ENCODE measurements at regions not wholly inside any gene's neighbourhood (a gene's known extent, or its start where the extent isn't known, plus 50 kb on each side); places are given as distances from the start of the nearest gene placed in this dataset.
A peak's percentile ranks its signal among the peaks of the same experiment; 100 is the strongest.
"Not testable (repeated sequence)": the region's sequence is repeated elsewhere in the genome, so short reads cannot be mapped to it uniquely, and the experiment has no call there.

DNA sequence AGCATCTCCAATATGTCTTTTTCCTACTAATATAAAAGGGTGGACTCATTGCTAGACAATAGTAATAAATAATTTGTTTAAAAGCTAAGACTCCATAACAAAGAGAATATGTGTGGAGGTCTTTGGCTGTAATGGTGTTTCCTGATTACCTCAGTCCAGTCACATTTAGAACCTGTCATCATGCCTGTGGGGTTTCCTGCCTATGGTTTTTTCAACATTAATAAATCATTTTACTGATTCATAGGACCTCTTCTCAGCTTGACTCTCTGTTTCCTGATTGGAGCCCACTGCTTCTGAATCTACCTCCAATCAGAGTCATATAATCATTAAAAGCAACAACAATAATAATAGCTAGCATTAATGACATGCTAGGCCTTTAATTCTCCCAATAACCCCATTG is 52.4 kb upstream of the GNAI1 start:
- DNase-seq (ENCODE audit: low read depth in 4 of 4, low spot score in 3 of 4): no peak

DNA sequence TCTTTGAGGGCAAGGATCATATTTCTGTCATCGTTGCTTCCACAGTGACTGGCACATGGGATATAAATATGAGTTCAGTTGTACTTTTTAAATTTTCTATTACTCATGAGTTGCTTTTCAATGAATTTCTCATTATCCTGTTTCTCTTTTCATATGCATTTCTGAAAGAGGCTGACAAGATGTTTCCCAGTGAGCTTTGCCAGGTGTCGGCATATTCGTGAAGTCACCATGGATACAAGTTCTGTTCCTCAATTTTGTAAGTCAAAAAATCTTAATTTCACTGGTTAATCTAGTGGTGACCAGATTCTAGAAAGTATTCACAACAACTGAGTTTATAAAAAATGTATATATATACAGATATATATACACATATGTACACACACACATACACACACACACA is 55.7 kb upstream of the GNAI1 start:
- no peak for DNase-seq (ENCODE audit: low read depth in 4 of 4, low spot score in 3 of 4)

DNA sequence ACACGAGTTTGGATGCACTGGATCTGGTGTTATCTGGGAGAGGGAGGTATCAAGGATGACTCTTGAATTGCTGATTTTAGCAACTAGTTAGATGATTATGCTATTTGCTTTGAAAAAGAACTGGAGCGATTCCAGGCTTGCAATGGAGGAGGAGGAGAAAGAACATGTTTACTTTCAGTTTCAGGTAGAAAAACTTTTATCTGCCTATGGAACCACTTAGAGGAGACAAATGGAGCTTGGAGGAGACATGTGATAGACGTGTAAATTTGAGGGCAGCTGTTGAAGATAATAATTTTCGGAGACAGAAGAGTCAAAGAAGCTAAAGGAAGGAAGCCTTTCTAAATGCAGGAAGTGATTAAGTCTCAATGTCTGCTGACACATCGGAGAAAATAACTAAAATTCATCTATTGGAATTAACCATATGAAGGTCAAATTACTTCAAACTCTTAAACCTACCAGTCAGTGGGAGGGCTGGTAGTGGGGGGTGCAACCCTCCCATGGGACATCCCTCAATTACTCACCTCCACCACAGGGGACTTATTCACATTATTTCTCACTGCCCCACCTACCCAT is 56.4 kb upstream of the GNAI1 start:
- no peak for DNase-seq (ENCODE audit: low read depth in 4 of 4, low spot score in 3 of 4)

DNA sequence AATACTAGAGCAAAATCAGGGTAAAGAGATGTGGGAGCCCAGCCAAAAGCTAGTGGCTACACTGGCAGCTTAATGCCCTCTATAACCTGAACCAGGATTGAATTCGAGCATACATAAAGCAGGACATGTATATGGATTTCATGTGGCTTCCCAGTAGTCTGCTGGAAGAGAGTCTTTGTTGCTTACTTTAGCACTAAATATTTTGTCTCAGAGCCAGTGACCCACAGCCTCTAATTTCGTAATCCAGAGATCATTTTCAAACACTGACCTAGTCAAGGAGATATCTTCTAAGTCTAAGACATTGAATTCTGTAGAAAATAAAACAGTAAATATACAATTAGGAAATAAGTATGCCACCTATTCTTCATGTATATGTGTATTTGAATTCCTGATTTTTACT is 64.2 kb upstream of the GNAI1 start:
- DNase-seq (ENCODE audit: low read depth in 4 of 4, low spot score in 3 of 4): no peak

DNA sequence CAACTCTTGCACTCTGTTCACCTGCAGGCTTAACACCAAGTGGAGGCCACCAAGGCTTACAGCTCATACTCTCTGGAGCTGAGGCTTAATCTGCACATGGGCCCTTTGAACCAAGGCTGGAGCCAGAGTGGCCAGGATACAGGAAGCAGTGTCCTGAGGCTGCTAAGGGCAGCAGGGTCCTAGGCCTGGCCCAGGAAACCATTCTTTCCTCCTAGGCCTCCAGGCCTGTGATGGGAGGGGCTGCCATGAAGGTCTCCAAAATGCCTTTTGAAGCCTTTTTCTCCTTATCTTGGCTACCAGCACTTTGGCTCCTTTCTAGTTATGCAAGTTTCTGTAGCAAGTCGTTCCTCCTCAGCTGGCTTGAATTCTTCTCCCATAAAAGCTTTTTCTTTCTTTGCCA is 68.0 kb upstream of the GNAI1 start:
- DNase-seq (ENCODE audit: low read depth in 4 of 4, low spot score in 3 of 4): no peak

DNA sequence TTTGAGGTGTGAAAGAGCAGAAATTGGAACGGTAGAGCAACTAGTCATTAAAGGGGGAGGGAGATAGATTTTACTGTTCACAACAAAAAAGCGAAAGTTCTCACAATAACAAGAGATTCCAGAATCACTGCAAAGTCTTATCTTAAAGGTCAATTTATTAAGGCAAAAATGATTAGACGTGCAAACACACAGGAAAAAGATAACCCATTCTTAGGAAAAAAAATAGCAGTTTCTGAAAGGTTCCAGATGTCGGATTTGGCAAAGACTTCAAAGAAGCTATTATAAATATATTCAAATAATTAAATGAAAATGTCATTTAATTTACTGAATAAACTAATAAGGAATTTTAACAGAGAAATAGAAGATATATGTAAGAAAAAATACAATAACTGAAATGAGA is 70.8 kb upstream of the GNAI1 start:
- no peak for DNase-seq (ENCODE audit: low read depth in 4 of 4, low spot score in 3 of 4)

DNA sequence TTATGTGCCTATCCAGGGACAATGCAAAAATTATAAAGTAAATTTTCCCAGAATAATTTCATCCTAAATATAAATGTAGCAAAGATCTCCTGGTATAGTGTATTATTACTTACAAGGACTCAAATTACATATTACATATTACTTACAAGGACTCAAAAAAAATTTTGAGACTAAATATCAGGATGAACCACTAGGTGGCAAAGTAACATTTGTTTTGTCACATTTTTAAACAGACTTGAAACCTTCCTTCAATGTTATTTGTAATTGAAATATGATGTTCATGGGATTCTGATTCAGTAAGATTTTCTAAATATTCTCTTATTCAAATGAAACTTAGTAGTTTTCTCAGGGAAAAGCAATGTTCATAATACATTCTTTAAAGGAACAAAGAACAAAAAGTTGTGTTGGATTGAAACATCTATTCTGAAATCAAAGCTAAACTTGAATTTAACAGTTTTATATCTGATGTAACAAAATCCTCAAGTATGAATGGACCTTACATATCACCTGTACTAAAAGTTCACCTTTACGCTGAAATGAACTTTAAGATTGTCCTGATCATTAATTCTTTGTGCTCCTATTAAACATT is 74.3 kb upstream of the GNAI1 start:
- DNase-seq (ENCODE audit: low read depth in 4 of 4, low spot score in 3 of 4): peak; percentile 27 to 42 (median 35)

DNA sequence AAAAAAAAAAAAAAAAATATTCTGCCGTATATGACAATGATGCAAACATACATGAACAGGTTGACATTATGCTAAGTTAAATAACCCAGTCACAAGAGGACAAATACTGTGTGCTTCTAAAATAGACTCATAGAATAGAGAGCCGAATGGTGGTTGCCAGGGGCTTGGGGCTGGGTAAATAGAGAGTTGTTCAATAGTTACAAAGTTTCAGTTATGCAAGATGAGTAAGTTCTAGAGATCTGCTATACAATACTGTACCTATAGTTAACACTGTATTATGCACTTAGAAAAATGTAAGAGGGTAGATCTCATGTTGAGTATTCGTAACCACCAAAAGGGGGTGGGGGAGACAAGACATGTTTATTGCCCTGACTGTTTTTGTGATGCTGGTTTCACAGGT is 77.1 kb upstream of the GNAI1 start:
- DNase-seq (ENCODE audit: low read depth in 4 of 4, low spot score in 3 of 4): no peak

DNA sequence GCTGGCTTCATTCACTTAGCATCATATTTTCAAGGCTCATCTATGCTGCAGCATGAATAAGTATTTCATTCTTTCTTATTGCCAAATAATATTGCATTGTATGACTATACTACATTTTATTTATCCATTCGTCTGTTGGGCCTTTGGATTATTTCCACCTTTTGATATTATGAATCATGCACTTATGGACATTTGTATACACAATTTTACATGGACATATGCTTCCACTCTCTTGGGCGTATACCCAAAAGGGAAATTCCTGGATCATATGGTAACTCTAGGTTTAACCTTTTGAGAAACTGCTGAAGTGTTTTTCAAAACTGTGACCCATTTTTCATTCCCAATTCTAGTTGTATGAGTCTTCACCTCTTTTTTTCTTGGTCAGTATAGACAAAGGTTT is 80.3 kb upstream of the GNAI1 start:
- no peak for DNase-seq (ENCODE audit: low read depth in 4 of 4, low spot score in 3 of 4)

DNA sequence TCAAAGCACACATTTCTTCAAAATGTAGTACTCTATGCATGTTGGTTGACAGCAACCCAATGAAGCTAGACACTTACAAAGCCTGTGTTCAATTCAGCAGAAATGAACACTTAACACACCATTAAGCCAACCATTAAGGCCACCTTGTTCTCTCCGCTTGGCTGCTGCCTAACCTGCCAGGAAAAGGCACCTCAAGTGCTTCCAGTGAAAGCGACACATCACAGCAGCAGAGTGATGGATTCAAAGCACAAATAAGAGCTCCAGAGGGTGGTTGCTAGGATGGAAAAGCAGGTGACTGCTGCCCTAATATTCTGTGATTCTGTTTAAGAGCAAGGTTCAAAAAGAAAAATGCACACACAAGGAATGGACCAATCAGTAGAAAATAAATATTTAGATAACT is 81.5 kb upstream of the GNAI1 start:
- peak in 1 of 4 donors; percentile 14 for DNase-seq (ENCODE audit: low read depth in 4 of 4, low spot score in 3 of 4)

DNA sequence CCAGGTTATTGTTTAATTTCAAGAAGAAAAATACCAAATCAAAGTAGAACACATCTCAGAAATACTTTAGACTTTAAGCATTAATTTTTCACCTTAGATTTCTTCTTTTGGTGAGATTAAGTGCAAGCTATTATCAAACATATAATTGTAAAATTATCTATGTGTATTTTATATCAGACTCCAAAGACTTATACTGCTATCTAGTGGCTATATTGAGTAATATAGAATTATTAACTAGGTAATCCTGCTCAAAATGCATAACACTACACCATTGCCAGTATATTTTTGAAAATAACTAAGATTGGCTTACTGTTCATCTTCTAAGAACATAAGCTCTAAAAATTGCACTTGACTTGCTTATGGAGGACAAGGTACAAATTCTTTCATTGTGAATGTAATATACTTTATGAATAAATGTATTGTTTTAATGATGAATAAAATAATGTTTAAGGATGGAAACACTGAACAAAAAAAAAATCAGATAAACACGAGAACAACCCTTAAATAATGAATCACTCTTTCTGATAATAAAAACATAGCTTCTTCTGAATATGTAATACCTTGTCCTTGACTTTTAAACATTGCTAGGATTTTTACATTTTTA is 86.7 kb upstream of the GNAI1 start:
- DNase-seq (ENCODE audit: low read depth in 4 of 4, low spot score in 3 of 4): no peak

DNA sequence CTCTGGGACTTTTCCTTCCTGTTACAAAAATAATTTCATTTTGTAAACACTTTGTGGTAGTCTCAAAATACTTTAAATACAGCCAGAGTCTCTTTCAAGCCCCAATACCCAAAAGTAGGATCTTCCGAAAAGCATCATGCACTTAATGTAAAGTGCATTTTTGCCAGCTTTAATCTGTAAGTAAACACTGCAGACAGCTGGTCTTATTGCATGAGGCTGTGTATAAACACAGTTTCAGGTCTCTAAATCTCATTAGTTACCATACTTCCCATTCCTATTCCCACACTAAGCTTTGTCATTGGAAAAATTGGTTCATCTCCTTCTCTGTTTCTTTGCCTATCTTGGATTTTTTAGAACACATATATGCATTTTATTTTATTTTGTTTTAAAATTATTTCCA is 87.6 kb upstream of the GNAI1 start:
- no peak for DNase-seq (ENCODE audit: low read depth in 4 of 4, low spot score in 3 of 4)

DNA sequence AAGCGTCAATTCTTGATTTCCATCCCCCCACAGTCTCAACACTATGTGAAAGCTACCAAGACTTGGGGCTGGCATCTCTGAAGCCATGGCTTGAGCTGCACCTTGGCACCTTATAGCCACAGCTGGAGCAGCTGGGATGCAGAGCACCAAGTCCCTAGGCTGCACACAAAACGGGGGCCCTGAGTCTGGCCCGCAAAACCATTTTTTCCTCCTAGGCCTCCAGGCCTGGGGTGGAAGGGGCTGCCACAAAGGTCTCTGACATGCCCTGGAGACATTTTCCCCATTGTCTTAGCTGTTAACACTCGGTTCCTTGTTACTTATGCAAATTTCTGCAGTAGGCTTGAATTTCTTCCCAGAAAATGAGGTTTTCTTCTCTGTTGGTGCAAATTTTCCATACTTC is 89.8 kb upstream of the GNAI1 start:
- no peak for DNase-seq (ENCODE audit: low read depth in 4 of 4, low spot score in 3 of 4)

DNA sequence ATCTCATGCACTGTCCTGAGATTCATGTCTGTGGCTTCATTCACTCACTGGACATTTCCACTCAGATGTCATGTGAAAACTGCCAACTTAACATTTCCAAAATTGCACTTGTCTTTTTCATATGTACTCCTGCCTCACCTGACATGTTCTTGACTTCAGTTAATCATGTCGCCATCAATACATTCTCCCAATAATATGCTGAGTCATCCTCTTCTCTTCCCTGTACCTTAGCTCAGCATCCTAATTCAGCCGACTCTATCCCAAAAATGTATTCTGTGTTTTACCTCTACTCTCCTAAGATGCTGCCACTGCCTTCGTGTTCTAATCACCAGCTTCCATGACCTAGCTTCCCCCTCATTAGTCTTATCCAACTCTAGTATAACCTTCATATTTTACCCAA is 93.9 kb upstream of the GNAI1 start:
- no peak for DNase-seq (ENCODE audit: low read depth in 4 of 4, low spot score in 3 of 4)

DNA sequence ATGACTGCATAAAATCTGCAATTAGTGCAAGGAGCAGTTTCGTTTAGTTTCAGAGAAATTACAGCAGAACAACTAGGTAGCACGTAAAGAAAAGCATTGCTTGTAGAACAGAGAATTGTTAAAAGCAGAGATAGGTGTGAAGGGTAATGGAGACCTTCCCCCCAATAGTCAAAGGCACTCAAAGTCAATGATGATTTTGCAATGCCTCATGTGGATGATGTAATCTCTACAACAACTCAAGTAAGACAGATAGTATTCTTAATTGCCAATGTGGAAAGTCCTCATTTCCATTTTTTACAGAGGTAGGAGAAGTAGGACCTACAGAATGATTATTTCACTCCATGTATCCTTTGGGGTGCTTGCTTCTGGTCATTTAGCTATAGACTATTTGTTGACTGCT is 94.3 kb upstream of the GNAI1 start:
- no peak for DNase-seq (ENCODE audit: low read depth in 4 of 4, low spot score in 3 of 4)

DNA sequence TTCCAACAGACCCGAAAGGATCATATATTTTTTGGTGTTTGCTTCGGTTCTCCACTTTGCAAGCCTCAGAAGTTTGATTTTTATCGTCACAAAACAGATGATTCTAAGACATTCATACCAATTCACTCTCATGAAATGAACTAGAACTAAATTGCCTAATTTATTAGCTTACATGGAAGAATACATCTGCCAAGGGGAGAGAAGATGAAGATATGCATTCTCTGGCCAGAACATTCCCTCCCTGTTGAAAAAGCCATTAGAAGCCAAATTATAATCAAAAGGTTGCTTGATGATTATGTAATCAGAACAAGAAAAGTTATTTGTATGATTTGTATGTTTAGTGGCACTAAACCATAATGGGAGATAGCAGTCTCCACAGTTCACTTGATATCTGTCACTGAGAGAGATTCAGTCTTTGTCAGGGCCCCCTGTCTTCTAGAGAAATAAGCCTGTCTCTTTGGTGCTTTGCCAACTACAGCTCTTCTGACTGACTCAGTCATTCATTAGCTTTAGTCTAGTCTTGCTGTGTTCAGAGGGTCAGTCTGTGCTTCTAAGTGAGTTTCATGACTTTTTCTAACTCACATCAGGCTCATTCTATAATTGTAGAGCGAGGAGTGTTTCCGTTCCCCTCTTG is 95.3 kb upstream of the GNAI1 start:
- DNase-seq (ENCODE audit: low read depth in 4 of 4, low spot score in 3 of 4): no peak

DNA sequence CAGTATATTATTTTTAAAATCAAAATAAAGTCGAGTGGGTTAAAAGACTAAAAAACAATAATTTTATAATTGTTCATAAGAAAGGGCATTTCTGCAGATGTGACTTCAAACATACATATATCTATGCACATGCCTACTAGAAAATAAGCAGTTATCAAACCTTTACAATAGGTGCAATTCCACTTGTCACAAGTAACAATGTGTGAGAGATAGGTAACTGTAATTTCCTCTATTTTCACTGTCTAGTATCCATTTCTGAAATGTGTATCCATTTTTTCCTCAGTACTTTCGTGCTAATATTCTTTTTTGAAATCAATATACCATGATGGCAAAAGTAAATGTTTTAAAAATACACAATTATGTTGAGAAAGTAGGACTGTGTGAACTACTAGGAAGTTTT is 96.9 kb upstream of the GNAI1 start:
- DNase-seq (ENCODE audit: low read depth in 4 of 4, low spot score in 3 of 4): no peak

DNA sequence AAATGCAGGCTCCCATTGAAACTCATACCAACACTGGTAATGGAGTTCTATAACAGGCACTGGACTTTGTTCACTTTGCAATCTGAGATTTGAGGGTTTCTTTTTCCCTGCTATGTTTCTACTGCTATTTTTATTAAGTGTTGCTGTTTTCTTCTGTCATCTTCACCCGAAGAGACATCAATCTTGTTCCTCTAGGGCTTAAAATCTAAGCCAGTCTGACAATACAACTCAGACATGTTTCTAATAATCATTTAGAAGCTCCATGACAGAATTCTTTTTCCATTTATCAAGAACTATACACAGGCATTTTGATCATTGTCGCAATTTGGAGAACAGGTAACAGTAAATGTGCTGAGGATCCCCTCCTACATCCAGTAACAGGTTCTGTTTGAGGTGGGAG is 98.5 kb upstream of the GNAI1 start:
- no peak for DNase-seq (ENCODE audit: low read depth in 4 of 4, low spot score in 3 of 4)

DNA sequence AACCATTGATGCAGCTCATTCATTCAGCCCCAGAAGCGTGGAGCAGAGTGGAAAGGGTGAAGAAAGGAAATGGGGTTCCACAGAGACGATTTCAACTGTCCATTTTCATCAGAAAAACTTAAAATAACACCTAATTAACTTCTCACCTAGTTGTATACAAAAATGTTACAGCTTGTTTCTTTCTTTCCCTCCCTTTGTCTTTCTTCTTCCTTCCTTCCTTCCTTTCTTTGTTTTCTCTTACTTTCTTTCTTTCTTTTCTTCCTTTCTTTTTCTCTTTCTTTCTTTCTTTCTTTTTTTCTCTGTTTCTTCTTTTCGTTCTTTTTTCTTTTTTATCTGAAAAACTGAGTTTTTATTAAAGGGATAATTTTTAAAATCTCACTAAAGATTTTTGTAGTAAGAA is 105.9 kb upstream of the GNAI1 start:
- no peak for DNase-seq (ENCODE audit: low read depth in 4 of 4, low spot score in 3 of 4)

DNA sequence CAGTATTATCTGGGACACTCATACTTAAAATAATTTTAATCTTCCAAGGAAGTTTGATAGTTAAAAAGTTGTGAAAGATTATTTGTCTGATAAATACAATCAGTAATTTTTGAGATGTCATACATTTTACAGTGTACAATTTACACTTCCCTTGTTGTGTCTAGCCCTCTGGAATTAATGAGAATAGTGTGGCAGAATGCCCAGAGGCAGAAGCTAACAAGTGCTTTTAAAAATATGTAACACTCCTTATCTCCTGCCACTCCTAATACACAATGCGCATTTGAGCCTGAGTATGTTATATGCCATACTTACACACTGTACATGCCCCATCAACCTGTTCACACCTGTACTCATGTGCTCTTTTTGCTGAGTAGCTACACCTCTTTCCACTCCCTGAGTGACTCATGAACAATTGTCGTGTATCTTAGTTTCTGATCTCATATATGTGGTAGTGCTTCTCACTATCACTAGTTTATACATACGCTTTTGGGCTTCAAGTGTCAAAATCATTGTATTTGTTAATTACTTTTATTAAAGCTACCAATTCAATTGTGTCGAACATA is 106.9 kb upstream of the GNAI1 start:
- DNase-seq (ENCODE audit: low read depth in 4 of 4, low spot score in 3 of 4): no peak

DNA sequence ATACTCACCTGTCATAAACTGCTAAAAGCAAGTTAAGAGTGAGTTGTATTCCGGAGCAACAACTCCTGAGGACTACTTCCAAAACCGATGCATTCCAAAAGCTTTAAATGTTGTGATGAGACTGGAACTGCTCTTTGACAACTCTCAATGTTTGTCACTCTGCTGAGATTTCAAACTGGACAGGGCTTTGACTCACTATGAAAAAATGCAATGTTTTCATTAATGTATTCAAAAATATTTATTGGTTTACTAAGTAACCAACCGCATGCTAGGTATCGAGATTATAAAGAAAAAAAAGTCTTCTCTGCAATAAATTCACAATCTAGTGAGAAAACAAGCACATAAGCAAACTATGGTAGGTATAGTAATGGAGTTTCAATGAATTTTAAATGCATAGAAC is 107.9 kb upstream of the GNAI1 start:
- DNase-seq (ENCODE audit: low read depth in 4 of 4, low spot score in 3 of 4): no peak

DNA sequence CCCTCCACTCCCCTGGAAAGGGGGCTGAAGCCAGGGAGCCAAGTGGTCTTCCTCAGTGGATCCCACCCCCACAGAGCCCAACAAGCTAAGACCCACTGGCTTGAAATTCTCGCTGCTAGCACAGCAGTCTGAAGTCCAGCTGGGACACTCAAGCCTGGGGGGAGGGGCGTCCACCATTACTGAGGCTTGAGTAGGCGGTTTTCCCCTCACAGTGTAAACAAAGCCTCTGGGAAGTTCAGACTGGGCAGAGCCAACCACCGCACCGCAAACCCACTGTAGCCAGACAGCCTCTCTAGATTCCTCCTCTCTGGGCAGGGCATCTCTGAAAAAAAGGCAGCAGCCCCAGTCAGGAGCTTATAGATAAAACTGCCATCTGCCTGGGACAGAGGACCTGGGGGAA is 114.4 kb upstream of the GNAI1 start:
- not testable (repeated sequence) for DNase-seq (ENCODE audit: low read depth in 4 of 4, low spot score in 3 of 4)
